ENCODE measurements at regions not wholly inside any gene's neighbourhood (a gene's known extent, or its start where the extent isn't known, plus 50 kb on each side); places are given as distances from the start of the nearest gene placed in this dataset.

- DNase-seq: no peak
These were observed 112.1 kb upstream of the PIEZO2 start for GRCh38 chr18:11261486-11261885.

GRCh38 chr18:11260961-11261461, 111.6 kb upstream of the PIEZO2 start:
- DNase-seq: no peak

- DNase-seq: no peak
These were observed 110.2 kb upstream of the PIEZO2 start for GRCh38 chr18:11259469-11260150.

- no peak for DNase-seq
These were observed 108.8 kb upstream of the PIEZO2 start for GRCh38 chr18:11258039-11258610.

- DNase-seq: no peak
These were observed 106.9 kb upstream of the PIEZO2 start for GRCh38 chr18:11256251-11256650.

- no peak for DNase-seq
These were observed 102.5 kb upstream of the PIEZO2 start for GRCh38 chr18:11251891-11252270.

GRCh38 chr18:11251229-11251890, 102.0 kb upstream of the PIEZO2 start:
- DNase-seq: no peak

- DNase-seq: no peak
These were observed 100.0 kb upstream of the PIEZO2 start for GRCh38 chr18:11249391-11249790.

GRCh38 chr18:11247381-11247970, 98.1 kb upstream of the PIEZO2 start:
- no peak for DNase-seq

GRCh38 chr18:11246495-11247300, 97.3 kb upstream of the PIEZO2 start:
- no peak for DNase-seq

- DNase-seq: no peak
These were observed 96.5 kb upstream of the PIEZO2 start for GRCh38 chr18:11245879-11246278.

- no peak for DNase-seq
These were observed 88.1 kb upstream of the PIEZO2 start for GRCh38 chr18:11237484-11237883.

- no peak for DNase-seq
These were observed 87.7 kb upstream of the PIEZO2 start for GRCh38 chr18:11237066-11237465.

GRCh38 chr18:11224153-11224552, 74.8 kb upstream of the PIEZO2 start:
- no peak for DNase-seq

- no peak for DNase-seq
These were observed 70.2 kb upstream of the PIEZO2 start for GRCh38 chr18:11219571-11219970.

GRCh38 chr18:11215216-11215615, 65.8 kb upstream of the PIEZO2 start:
- no peak for DNase-seq

- no peak for DNase-seq
These were observed 54.7 kb upstream of the PIEZO2 start for GRCh38 chr18:11204020-11204419.

GRCh38 chr18:11199477-11199876, 50.1 kb upstream of the PIEZO2 start:
- no peak for DNase-seq

Measured in SW 1271 (cell line).